Neural crest cell (in vitro differentiated cells): ENCODE measurements at regions not wholly inside any gene's neighbourhood (a gene's known extent, or its start where the extent isn't known, plus 50 kb on each side); places are given as distances from the start of the nearest gene placed in this dataset.
"Not testable (repeated sequence)": the region's sequence is repeated elsewhere in the genome, so short reads cannot be mapped to it uniquely, and the experiment has no call there.

Experiments
- DNase-seq: peaks from one replicate; pipeline ENCODE4 v3.0.0; 2021; ENCODE audit warnings: low read depth, mixed read lengths, low spot score
- H3K27ac Mint-ChIP-seq: one replicate; pipeline ENCODE4 v1.8.0; 2021; ENCODE audit warnings: mild to moderate bottlenecking, mixed read lengths; ENCODE audit not compliant: unreplicated experiment
- H3K27me3 Mint-ChIP-seq: 2 replicates; pipeline ENCODE4 v1.8.0; 2021; ENCODE audit warnings: low read depth, mild to moderate bottlenecking, mixed read lengths
- H3K36me3 Mint-ChIP-seq: 2 replicates; pipeline ENCODE4 v1.8.0; 2021; ENCODE audit warnings: low read depth, mild to moderate bottlenecking, mixed read lengths
- H3K4me1 Mint-ChIP-seq: 2 replicates; pipeline ENCODE4 v1.8.0; 2021; ENCODE audit warnings: mixed read lengths
- H3K4me3 Mint-ChIP-seq: one replicate; pipeline ENCODE4 v1.8.0; 2021; ENCODE audit warnings: mild to moderate bottlenecking, mixed read lengths
- H3K9me3 Mint-ChIP-seq: 2 replicates; pipeline ENCODE4 v1.8.0; 2021; ENCODE audit warnings: mixed read lengths
- CTCF ChIP-seq: fragments of 200-600 bp; sonication (generic); conservative IDR thresholded peaks from 2 replicates; pipeline ENCODE4 v1.5.0; 2021; ENCODE audit warnings: antibody characterized with exemption, mild to moderate bottlenecking

- Mint-ChIP-seq H3K36me3 (peaks cover 4% of the 10 kb centered on the region), H3K27ac (no peak overlapping the region), H3K4me3 (no peak overlapping the region)
Observed at GRCh38 chr10:126759531-126759930, 89.0 kb upstream of the C10orf90 start.

GRCh38 chr10:126766646-126767045, 96.2 kb upstream of the C10orf90 start:
- not testable (repeated sequence) for H3K27me3 Mint-ChIP-seq, H3K4me3 Mint-ChIP-seq, H3K27ac Mint-ChIP-seq, DNase-seq, H3K36me3 Mint-ChIP-seq, H3K4me1 Mint-ChIP-seq
- peaks cover 16% of the 10 kb centered on the region for H3K9me3 Mint-ChIP-seq

More at GRCh38 chr10:126759531-126759930, 89.0 kb upstream of the C10orf90 start:
- Mint-ChIP-seq H3K4me1 (peaks cover 5% of the 10 kb centered on the region), H3K9me3 (peaks cover 23% of the 10 kb centered on the region), H3K27me3 (no peaks in the 10 kb centered on the region)
- no peak for TF ChIP-seq CTCF
- no peak for DNase-seq

GRCh38 chr10:126770809-126771208, 100.3 kb upstream of the C10orf90 start:
- TF ChIP-seq CTCF: no peak
- Mint-ChIP-seq H3K9me3 (no peaks in the 10 kb centered on the region), H3K36me3 (no peaks in the 10 kb centered on the region), H3K27me3 (no peaks in the 10 kb centered on the region), H3K4me3 (no peak overlapping the region), H3K4me1 (peaks cover 4% of the 10 kb centered on the region), H3K27ac (no peak overlapping the region)
- no peak for DNase-seq

- no peak for TF ChIP-seq CTCF
- Mint-ChIP-seq H3K27ac (peak overlapping the region; percentile 68), H3K4me3 (no peak overlapping the region), H3K27me3 (no peaks in the 10 kb centered on the region), H3K9me3 (no peaks in the 10 kb centered on the region), H3K36me3 (no peaks in the 10 kb centered on the region), H3K4me1 (peaks cover 7% of the 10 kb centered on the region)
- no peak for DNase-seq
Observed at GRCh38 chr10:126776168-126776567, 105.7 kb upstream of the C10orf90 start.

- H3K27ac Mint-ChIP-seq: no peak overlapping the region
- no peaks in the 10 kb centered on the region for H3K27me3 Mint-ChIP-seq
- H3K36me3 Mint-ChIP-seq: no peaks in the 10 kb centered on the region
- H3K9me3 Mint-ChIP-seq: no peaks in the 10 kb centered on the region
- no peak overlapping the region for H3K4me3 Mint-ChIP-seq
- DNase-seq: no peak
- peaks cover 7% of the 10 kb centered on the region for H3K4me1 Mint-ChIP-seq
- TF ChIP-seq CTCF: no peak
Observed at GRCh38 chr10:126777714-126778113, 107.2 kb upstream of the C10orf90 start.

- TF ChIP-seq CTCF: no peak
- Mint-ChIP-seq H3K4me1 (no peaks in the 10 kb centered on the region), H3K4me3 (no peak overlapping the region), H3K27me3 (no peaks in the 10 kb centered on the region), H3K27ac (no peak overlapping the region), H3K9me3 (peaks cover 2% of the 10 kb centered on the region), H3K36me3 (no peaks in the 10 kb centered on the region)
- no peak for DNase-seq
Observed at GRCh38 chr10:126781450-126782216, 111.1 kb upstream of the C10orf90 start.
